ENCODE measurements at regions not wholly inside any gene's neighbourhood (a gene's known extent, or its start where the extent isn't known, plus 50 kb on each side); places are given as distances from the start of the nearest gene placed in this dataset.
"Not testable (repeated sequence)": the region's sequence is repeated elsewhere in the genome, so short reads cannot be mapped to it uniquely, and the experiment has no call there.

- FAIRE-seq (no peak), DNase-seq (ENCODE audit: insufficient read length) (no peak)
- no peak for TF ChIP-seq TAF1 (IDR thresholded peaks at IDR 0.05; ENCODE audit: borderline replicate concordance, low read depth, low read length)
- TF ChIP-seq POLR2AphosphoS5 (IDR thresholded peaks at IDR 0.05; ENCODE audit: low read depth, low read length): no peak
- no peak for TF ChIP-seq POLR2A (IDR thresholded peaks at IDR 0.05; ENCODE audit: low read depth, low read length)
Observed at GRCh38 chr11:37456746-37457145, 858.7 kb upstream of the RAG2 start.

GRCh38 chr11:37451903-37452302 is 853.9 kb upstream of the RAG2 start:
- no peak for TF ChIP-seq POLR2A (IDR thresholded peaks at IDR 0.05; ENCODE audit: low read depth, low read length)
- TF ChIP-seq POLR2AphosphoS5 (IDR thresholded peaks at IDR 0.05; ENCODE audit: low read depth, low read length): no peak
- TF ChIP-seq TAF1 (IDR thresholded peaks at IDR 0.05; ENCODE audit: borderline replicate concordance, low read depth, low read length): no peak
- DNase-seq (ENCODE audit: insufficient read length): no peak
- no peak for FAIRE-seq

DNA sequence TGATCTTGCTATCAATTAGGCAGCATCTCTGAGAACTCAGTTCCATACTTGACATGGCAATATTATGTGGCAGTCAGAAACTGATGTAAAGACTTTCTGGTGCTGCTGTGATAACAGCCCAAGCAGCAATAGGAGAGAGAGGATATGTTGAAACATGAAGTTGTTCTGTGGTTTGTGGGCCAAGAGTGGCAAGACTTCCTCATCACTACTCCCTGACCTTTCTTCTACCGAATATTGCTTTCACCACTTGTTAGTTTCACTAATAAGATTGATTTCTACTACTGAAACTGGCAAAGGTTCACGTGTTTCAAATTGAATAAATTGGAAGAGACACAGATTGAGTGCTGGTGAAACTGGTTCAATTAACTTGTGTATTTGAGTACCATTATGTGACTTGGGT is 852.6 kb upstream of the RAG2 start:
- DNase-seq (ENCODE audit: insufficient read length): no peak
- no peak for FAIRE-seq
- no peak for TF ChIP-seq POLR2AphosphoS5 (IDR thresholded peaks at IDR 0.05; ENCODE audit: low read depth, low read length)
- no peak for TF ChIP-seq TAF1 (IDR thresholded peaks at IDR 0.05; ENCODE audit: borderline replicate concordance, low read depth, low read length)
- TF ChIP-seq POLR2A (IDR thresholded peaks at IDR 0.05; ENCODE audit: low read depth, low read length): no peak

- DNase-seq (ENCODE audit: insufficient read length) (no peak), FAIRE-seq (no peak)
- TF ChIP-seq POLR2A (IDR thresholded peaks at IDR 0.05; ENCODE audit: low read depth, low read length) (no peak), TAF1 (IDR thresholded peaks at IDR 0.05; ENCODE audit: borderline replicate concordance, low read depth, low read length) (no peak), POLR2AphosphoS5 (IDR thresholded peaks at IDR 0.05; ENCODE audit: low read depth, low read length) (no peak)
Observed at GRCh38 chr11:37449146-37449545, 851.1 kb upstream of the RAG2 start.

DNA sequence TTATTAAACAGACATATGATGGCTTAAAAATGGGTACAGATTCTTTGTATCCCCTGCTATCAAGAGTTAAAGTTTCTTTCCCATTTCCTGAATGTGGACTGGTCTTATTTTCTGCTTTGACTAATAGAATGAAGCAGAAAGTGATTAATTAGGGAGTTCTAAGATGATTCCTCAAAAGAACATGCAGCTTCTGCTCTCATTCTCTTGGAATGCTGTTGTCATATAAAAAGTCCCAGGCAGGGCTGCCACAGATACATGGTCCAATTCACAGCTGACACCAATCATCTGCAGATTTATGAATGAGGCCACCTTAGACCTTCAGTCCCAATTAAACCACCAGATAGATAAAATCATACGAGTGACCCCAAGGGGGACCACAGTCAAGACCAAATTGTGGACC is 844.5 kb upstream of the RAG2 start:
- TF ChIP-seq TAF1 (IDR thresholded peaks at IDR 0.05; ENCODE audit: borderline replicate concordance, low read depth, low read length) (no peak), POLR2A (IDR thresholded peaks at IDR 0.05; ENCODE audit: low read depth, low read length) (no peak), POLR2AphosphoS5 (IDR thresholded peaks at IDR 0.05; ENCODE audit: low read depth, low read length) (no peak)
- no peak for DNase-seq (ENCODE audit: insufficient read length)
- FAIRE-seq: no peak

DNA sequence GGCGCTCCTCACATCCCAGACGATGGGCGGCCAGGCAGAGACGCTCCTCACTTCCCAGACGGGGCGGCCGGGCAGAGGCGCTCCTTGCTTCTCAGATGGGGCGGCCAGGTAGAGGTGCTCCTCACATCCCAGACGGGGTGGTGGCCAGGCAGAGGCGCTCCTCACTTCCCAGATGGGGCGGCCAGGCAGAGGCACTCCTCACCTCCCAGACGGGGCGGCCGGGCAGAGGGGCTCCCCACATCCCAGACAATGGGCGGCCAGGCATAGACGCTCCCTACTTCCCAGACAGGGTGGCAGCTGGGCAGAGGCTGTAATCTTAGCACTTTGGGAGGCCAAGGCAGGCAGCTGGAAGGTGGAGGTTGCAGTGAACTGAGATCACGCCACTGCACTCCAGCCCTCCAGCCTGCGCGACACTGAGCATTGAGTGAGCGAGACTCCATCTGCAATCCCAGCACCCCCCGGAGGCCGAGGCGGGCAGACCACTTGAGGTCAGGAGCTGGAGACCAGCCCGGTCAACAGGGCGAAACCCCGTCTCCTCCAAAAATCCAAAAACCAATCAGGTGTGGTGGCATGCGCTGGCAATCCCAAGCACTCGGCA is 833.7 kb upstream of the RAG2 start:
- not testable (repeated sequence) for FAIRE-seq; DNase-seq (ENCODE audit: insufficient read length)

GRCh38 chr11:37430966-37431632 is 833.1 kb upstream of the RAG2 start:
- DNase-seq (ENCODE audit: insufficient read length); FAIRE-seq: not testable (repeated sequence)

GRCh38 chr11:37422511-37422910 is 824.5 kb upstream of the RAG2 start:
- no peak for TF ChIP-seq POLR2AphosphoS5 (IDR thresholded peaks at IDR 0.05; ENCODE audit: low read depth, low read length)
- TF ChIP-seq POLR2A (IDR thresholded peaks at IDR 0.05; ENCODE audit: low read depth, low read length): no peak
- TF ChIP-seq TAF1 (IDR thresholded peaks at IDR 0.05; ENCODE audit: borderline replicate concordance, low read depth, low read length): no peak
- DNase-seq (ENCODE audit: insufficient read length): no peak
- no peak for FAIRE-seq

DNA sequence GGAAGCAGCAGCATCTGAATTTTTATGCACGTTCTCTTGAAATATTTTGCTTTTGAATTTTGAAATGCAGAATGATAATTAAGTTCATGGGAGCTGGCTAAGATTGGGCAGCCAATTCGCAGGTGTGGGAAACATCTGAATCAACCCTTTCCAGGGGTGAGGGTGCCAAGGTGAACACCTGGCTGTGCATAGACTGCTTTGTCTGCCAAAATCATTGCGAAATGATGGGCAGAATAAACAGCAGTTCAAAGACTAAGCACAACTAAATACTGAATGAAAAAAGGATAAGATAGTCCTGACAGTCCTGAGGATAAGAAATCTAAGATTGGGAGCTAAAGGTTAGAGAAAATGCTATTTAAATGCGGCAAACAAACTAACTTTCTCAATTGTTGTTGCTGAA is 813.3 kb upstream of the RAG2 start:
- DNase-seq (ENCODE audit: insufficient read length) (no peak), FAIRE-seq (no peak)
- TF ChIP-seq POLR2AphosphoS5 (IDR thresholded peaks at IDR 0.05; ENCODE audit: low read depth, low read length): no peak
- no peak for TF ChIP-seq TAF1 (IDR thresholded peaks at IDR 0.05; ENCODE audit: borderline replicate concordance, low read depth, low read length)
- no peak for TF ChIP-seq POLR2A (IDR thresholded peaks at IDR 0.05; ENCODE audit: low read depth, low read length)

- TF ChIP-seq POLR2AphosphoS5 (IDR thresholded peaks at IDR 0.05; ENCODE audit: low read depth, low read length) (no peak), TAF1 (IDR thresholded peaks at IDR 0.05; ENCODE audit: borderline replicate concordance, low read depth, low read length) (no peak), POLR2A (IDR thresholded peaks at IDR 0.05; ENCODE audit: low read depth, low read length) (no peak)
- DNase-seq (ENCODE audit: insufficient read length) (no peak), FAIRE-seq (no peak)
Observed at GRCh38 chr11:37409124-37409523, 811.1 kb upstream of the RAG2 start.

- TF ChIP-seq POLR2AphosphoS5 (IDR thresholded peaks at IDR 0.05; ENCODE audit: low read depth, low read length) (no peak), TAF1 (IDR thresholded peaks at IDR 0.05; ENCODE audit: borderline replicate concordance, low read depth, low read length) (no peak), POLR2A (IDR thresholded peaks at IDR 0.05; ENCODE audit: low read depth, low read length) (no peak)
- FAIRE-seq (no peak), DNase-seq (ENCODE audit: insufficient read length) (no peak)
Observed at GRCh38 chr11:37407461-37407860, 809.4 kb upstream of the RAG2 start.

- DNase-seq (ENCODE audit: insufficient read length) (no peak), FAIRE-seq (no peak)
- TF ChIP-seq POLR2AphosphoS5 (IDR thresholded peaks at IDR 0.05; ENCODE audit: low read depth, low read length) (no peak), POLR2A (IDR thresholded peaks at IDR 0.05; ENCODE audit: low read depth, low read length) (no peak), TAF1 (IDR thresholded peaks at IDR 0.05; ENCODE audit: borderline replicate concordance, low read depth, low read length) (no peak)
Observed at GRCh38 chr11:37406651-37407050, 808.6 kb upstream of the RAG2 start.

- no peak for FAIRE-seq
- TF ChIP-seq TAF1 (IDR thresholded peaks at IDR 0.05; ENCODE audit: borderline replicate concordance, low read depth, low read length): no peak
- TF ChIP-seq POLR2A (IDR thresholded peaks at IDR 0.05; ENCODE audit: low read depth, low read length): no peak
- no peak for TF ChIP-seq POLR2AphosphoS5 (IDR thresholded peaks at IDR 0.05; ENCODE audit: low read depth, low read length)
- no peak for DNase-seq (ENCODE audit: insufficient read length)
Observed at GRCh38 chr11:37404231-37404630, 806.2 kb upstream of the RAG2 start.
